Thyroid gland (tissue), 4 donors: ENCODE measurements at regions not wholly inside any gene's neighbourhood (a gene's known extent, or its start where the extent isn't known, plus 50 kb on each side); places are given as distances from the start of the nearest gene placed in this dataset.

Source experiments
- DNase-seq, 2 donors: peaks; one replicate each; pipeline ENCODE4 v3.0.0-alpha.2; 2019
- H3K27ac ChIP-seq, 3 donors: fragments of 200-600 bp; sonication (generic); 1 replicate in 2 of 3; 2 replicates in 1 of 3; pipeline ENCODE4 v1.5.1; 2016 to 2019; ENCODE audit warnings: mild to moderate bottlenecking in 1 of 3, moderate library complexity in 1 of 3
- H3K27me3 ChIP-seq: fragments of 200-600 bp; sonication (generic); one replicate; pipeline ENCODE4 v1.5.1; 2019
- H3K36me3 ChIP-seq, 2 donors: fragments of 200-600 bp; sonication (generic); one replicate each; pipeline ENCODE4 v1.5.1; 2016 to 2019
- H3K4me1 ChIP-seq, 2 donors: fragments of 200-600 bp; sonication (generic); one replicate each; pipeline ENCODE4 v1.5.1; 2017 to 2019
- H3K4me3 ChIP-seq, 3 donors: fragments of 200-600 bp; sonication (generic); replicated peaks in 1 of 3; 1 replicate in 2 of 3; 2 replicates in 1 of 3; pipeline ENCODE4 v1.5.1; 2016; ENCODE audit warnings: mild to moderate bottlenecking in 1 of 3
- H3K9me3 ChIP-seq: fragments of 200-600 bp; sonication (generic); one replicate; pipeline ENCODE4 v1.5.1; 2017
- POLR2A ChIP-seq, 2 donors: fragments of 450-650 bp; IDR thresholded peaks; one replicate each; pipeline ENCODE4 v1.6.1; 2017; ENCODE audit warnings: antibody characterized with exemption in 2 of 2, mild to moderate bottlenecking in 2 of 2, moderate library complexity in 1 of 2
- WGBS, 2 donors: methylation state at CpG; one replicate each; pipeline ENCODE4 v1.1.5; 2017; 5-methylcytosine and 5-hydroxymethylcytosine counted together
- intact Hi-C: fragments of 100-400 bp; cut with DNase I; formaldehyde crosslinking; loops from one replicate; pipeline ENCODE4 v1.15.1; 2023
- TF ChIP-seq, protein P1 (sequence below), 6 experiments: fragments of 200-600 bp in 3 of 6; fragments of 450-650 bp in 3 of 6; sonication (generic) in 3 of 6; IDR thresholded peaks; one replicate each; pipeline ENCODE4 v1.5.1; 2016 to 2019; ENCODE audit warnings: antibody characterized with exemption in 6 of 6, mild to moderate bottlenecking in 2 of 6, inconsistent platforms in 1 of 6, moderate library complexity in 1 of 6

DNA sequence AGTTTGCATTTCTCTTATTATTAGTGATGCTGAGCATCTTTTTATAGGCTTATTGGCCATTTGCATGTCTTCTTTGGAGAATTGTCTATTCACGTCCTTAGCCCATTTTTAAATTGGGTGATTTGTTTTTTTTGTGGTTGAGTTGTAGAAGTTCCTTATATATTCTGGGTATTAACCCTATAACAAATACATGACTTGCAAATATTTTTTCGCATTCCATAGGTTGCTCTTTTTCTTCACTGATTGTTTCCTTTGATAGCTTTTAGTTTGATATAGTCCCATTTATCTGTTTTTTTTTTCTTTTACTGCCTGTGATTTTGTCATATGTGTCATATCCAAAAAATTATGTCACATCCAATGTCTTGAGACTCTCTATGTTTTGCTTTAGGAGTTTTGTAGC lies 243.6 kb downstream of the GPD2 start:
- H3K27ac ChIP-seq, result no peak overlapping the region
- WGBS, 2 donors, result 96 to 97% methylated on average over 2 of the region's 2 CpGs
- no peaks in the 10 kb centered on the region for H3K9me3 ChIP-seq
- intact Hi-C loops, result no loop called here
- no peaks in the 10 kb centered on the region for H3K27me3 ChIP-seq
- no peaks in the 10 kb centered on the region for H3K4me1 ChIP-seq
- no peaks in the 10 kb centered on the region for H3K36me3 ChIP-seq
- no peak overlapping the region for H3K4me3 ChIP-seq
- no peak for TF ChIP-seq POLR2A (IDR thresholded peaks at IDR 0.05)
- TF ChIP-seq, protein P1, sequence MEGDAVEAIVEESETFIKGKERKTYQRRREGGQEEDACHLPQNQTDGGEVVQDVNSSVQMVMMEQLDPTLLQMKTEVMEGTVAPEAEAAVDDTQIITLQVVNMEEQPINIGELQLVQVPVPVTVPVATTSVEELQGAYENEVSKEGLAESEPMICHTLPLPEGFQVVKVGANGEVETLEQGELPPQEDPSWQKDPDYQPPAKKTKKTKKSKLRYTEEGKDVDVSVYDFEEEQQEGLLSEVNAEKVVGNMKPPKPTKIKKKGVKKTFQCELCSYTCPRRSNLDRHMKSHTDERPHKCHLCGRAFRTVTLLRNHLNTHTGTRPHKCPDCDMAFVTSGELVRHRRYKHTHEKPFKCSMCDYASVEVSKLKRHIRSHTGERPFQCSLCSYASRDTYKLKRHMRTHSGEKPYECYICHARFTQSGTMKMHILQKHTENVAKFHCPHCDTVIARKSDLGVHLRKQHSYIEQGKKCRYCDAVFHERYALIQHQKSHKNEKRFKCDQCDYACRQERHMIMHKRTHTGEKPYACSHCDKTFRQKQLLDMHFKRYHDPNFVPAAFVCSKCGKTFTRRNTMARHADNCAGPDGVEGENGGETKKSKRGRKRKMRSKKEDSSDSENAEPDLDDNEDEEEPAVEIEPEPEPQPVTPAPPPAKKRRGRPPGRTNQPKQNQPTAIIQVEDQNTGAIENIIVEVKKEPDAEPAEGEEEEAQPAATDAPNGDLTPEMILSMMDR (IDR thresholded peaks at IDR 0.05), result no peak
- DNase-seq, result no peak

DNA sequence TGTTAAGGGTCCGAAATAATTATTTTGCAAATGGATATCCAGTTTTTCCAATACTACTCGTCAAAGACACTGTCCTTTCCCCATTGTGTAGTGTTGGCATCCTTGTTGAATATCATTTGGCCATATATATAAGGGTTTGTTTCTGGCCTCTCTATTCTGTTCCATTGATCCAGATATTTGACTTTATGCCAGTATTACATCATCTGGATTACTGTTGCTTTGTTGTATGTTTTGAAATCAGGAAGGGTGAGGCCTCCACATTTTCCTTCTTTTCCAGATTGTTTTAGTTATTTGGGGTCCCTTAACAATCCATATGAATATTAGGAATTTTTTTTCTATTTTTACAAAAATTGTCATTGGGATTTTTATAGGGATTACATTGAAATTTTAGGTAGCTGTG lies 244.1 kb downstream of the GPD2 start:
- Histone ChIP-seq H3K36me3 (no peaks in the 10 kb centered on the region), H3K27ac (no peak overlapping the region), H3K9me3 (no peaks in the 10 kb centered on the region), H3K27me3 (no peaks in the 10 kb centered on the region), H3K4me3 (no peak overlapping the region), H3K4me1 (no peaks in the 10 kb centered on the region)
- 92 to 99% methylated on average over 2 of the region's 2 CpGs for WGBS, 2 donors
- DNase-seq, result no peak
- intact Hi-C loops, result no loop called here
- no peak for TF ChIP-seq POLR2A (IDR thresholded peaks at IDR 0.05)
- TF ChIP-seq, protein P1 (IDR thresholded peaks at IDR 0.05), result no peak

DNA sequence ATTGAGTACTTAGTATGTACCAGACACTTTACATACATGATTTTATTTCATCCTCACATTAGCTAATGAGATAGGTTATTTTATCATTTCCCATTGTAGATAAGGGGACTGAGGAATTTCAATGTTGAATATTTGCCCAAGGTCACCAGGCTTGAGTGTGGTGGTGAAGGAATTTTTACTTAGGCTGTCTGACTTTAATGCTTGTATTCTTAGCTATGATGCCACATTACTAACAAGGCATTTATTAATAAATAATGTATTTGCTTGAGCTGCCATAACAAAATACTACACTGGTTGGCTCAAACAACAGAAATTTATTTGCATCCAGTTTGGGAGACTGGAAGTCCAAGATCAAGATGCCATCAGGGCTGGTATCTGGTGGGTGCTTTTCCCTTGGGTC lies 250.9 kb downstream of the GPD2 start:
- TF ChIP-seq, protein P1 (IDR thresholded peaks at IDR 0.05), result no peak
- no peak for TF ChIP-seq POLR2A (IDR thresholded peaks at IDR 0.05)
- Histone ChIP-seq H3K4me1 (no peaks in the 10 kb centered on the region), H3K27ac (no peak overlapping the region), H3K9me3 (no peaks in the 10 kb centered on the region), H3K36me3 (no peaks in the 10 kb centered on the region), H3K4me3 (no peak overlapping the region), H3K27me3 (no peaks in the 10 kb centered on the region)
- intact Hi-C loops, result no loop called here
- no peak for DNase-seq

DNA sequence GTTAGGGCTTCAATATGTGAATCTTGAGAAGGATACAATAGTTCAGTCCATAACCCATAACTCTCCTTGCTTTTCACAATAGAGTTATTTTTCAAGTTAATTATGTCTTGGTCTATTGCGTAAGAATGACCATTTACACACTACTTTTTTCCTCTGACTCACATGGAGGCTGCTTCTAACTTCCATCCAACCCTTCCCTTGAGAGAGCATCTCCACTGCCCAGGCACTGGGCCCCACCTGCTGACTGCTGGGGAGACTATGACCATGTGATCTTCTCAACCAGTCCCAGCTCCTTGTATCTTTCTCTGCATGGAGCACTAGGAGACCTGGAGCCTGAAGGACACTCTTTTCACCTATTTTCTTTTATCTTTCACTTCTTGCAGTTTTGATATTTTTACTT lies 251.5 kb downstream of the GPD2 start:
- no peak for DNase-seq
- Histone ChIP-seq H3K4me3 (no peak overlapping the region), H3K4me1 (no peaks in the 10 kb centered on the region), H3K36me3 (no peaks in the 10 kb centered on the region), H3K9me3 (no peaks in the 10 kb centered on the region), H3K27ac (no peak overlapping the region), H3K27me3 (no peaks in the 10 kb centered on the region)
- no peak for TF ChIP-seq POLR2A (IDR thresholded peaks at IDR 0.05)
- TF ChIP-seq, protein P1 (IDR thresholded peaks at IDR 0.05), result no peak
- 95 to 100% methylated on average over 1 of the region's 1 CpG for WGBS, 2 donors
- intact Hi-C loops, result no loop called here

DNA sequence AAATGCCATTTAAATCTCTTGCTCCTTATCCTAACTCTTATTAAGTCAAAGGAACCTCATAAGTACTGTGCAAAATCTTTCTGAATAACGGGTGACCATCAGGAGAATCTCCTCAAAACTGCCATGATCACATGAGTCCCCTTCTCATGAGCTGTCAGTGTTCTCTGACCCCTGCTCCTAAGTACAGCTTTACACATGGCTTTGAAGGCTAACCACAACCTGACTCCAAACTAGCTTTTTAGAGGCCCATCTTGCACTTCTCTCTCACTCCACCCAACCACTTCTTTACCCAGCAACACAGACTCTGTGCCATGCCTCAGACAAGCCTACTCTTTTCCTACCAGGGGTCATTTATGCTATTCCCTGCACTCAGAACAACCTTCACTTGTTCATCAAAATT lies 253.8 kb downstream of the GPD2 start:
- intact Hi-C loops, result no loop called here
- Histone ChIP-seq H3K9me3 (no peaks in the 10 kb centered on the region), H3K27ac (no peak overlapping the region), H3K36me3 (no peaks in the 10 kb centered on the region), H3K4me3 (no peak overlapping the region), H3K4me1 (no peaks in the 10 kb centered on the region), H3K27me3 (no peaks in the 10 kb centered on the region)
- 68 to 77% methylated on average over 1 of the region's 1 CpG for WGBS, 2 donors
- no peak for TF ChIP-seq POLR2A (IDR thresholded peaks at IDR 0.05)
- TF ChIP-seq, protein P1 (IDR thresholded peaks at IDR 0.05), result no peak
- no peak for DNase-seq
